Activated naive CD8-positive, alpha-beta T cell treated with anti-CD3 and anti-CD28 coated beads, Interleukin-2, amount 50 U/mL, for 24 hours (primary cell): ENCODE measurements at regions not wholly inside any gene's neighbourhood (a gene's known extent, or its start where the extent isn't known, plus 50 kb on each side); places are given as distances from the start of the nearest gene placed in this dataset.
"Not testable (repeated sequence)": the region's sequence is repeated elsewhere in the genome, so short reads cannot be mapped to it uniquely, and the experiment has no call there.

Experiments used
- ATAC-seq: fragments of 150-1000 bp; cut with Tn5 transposase; one replicate; pipeline ENCODE4 v1.10.0; 2021
- DNase-seq: peaks from one replicate; pipeline ENCODE4 v3.0.0; 2021
- H3K27ac Mint-ChIP-seq: one replicate; pipeline ENCODE4 v1.8.0; 2021; ENCODE audit warnings: mild to moderate bottlenecking, mixed read lengths
- H3K27me3 Mint-ChIP-seq: one replicate; pipeline ENCODE4 v1.8.0; 2021; ENCODE audit warnings: mixed read lengths
- H3K36me3 Mint-ChIP-seq: one replicate; pipeline ENCODE4 v1.8.0; 2021; ENCODE audit warnings: low read depth, mixed read lengths
- H3K4me1 Mint-ChIP-seq: one replicate; pipeline ENCODE4 v1.8.0; 2021; ENCODE audit warnings: mixed read lengths
- H3K4me3 Mint-ChIP-seq: one replicate; pipeline ENCODE4 v1.8.0; 2021; ENCODE audit warnings: mild to moderate bottlenecking, moderate library complexity, mixed read lengths
- H3K9me3 Mint-ChIP-seq: one replicate; pipeline ENCODE4 v1.8.0; 2021; ENCODE audit warnings: mixed read lengths

- Mint-ChIP-seq H3K27me3 (no peaks in the 10 kb centered on the region), H3K27ac (no peak overlapping the region), H3K4me1 (no peaks in the 10 kb centered on the region), H3K4me3 (no peak overlapping the region), H3K9me3 (peaks cover 19% of the 10 kb centered on the region), H3K36me3 (no peaks in the 10 kb centered on the region)
- ATAC-seq (no peak), DNase-seq (no peak)
Measured at GRCh38 chr19:27881213-27881612, 1331.7 kb downstream of the UQCRFS1 start.

- Mint-ChIP-seq H3K4me1 (no peaks in the 10 kb centered on the region), H3K27ac (no peak overlapping the region), H3K4me3 (no peak overlapping the region), H3K36me3 (peaks cover 2% of the 10 kb centered on the region), H3K9me3 (peaks cover 36% of the 10 kb centered on the region), H3K27me3 (no peaks in the 10 kb centered on the region)
- DNase-seq (no peak), ATAC-seq (no peak)
Measured at GRCh38 chr19:27876976-27877512, 1335.9 kb downstream of the UQCRFS1 start.

- Mint-ChIP-seq H3K36me3 (peaks cover 2% of the 10 kb centered on the region), H3K4me3 (no peak overlapping the region), H3K27ac (no peak overlapping the region), H3K27me3 (no peaks in the 10 kb centered on the region), H3K9me3 (peaks cover 38% of the 10 kb centered on the region), H3K4me1 (no peaks in the 10 kb centered on the region)
- no peak for ATAC-seq
- DNase-seq: no peak
Measured at GRCh38 chr19:27876489-27876888, 1336.5 kb downstream of the UQCRFS1 start.

GRCh38 chr19:27872370-27872769 lies 1340.6 kb downstream of the UQCRFS1 start:
- H3K4me1 Mint-ChIP-seq: no peaks in the 10 kb centered on the region
- no peak for DNase-seq
- H3K4me3 Mint-ChIP-seq: no peak overlapping the region
- no peak for ATAC-seq
- H3K27ac Mint-ChIP-seq: no peak overlapping the region
- H3K27me3 Mint-ChIP-seq: no peaks in the 10 kb centered on the region
- peaks cover 4% of the 10 kb centered on the region for H3K36me3 Mint-ChIP-seq
- peaks cover 39% of the 10 kb centered on the region for H3K9me3 Mint-ChIP-seq

- peaks cover 38% of the 10 kb centered on the region for H3K9me3 Mint-ChIP-seq
- no peak overlapping the region for H3K27ac Mint-ChIP-seq
- peaks cover 4% of the 10 kb centered on the region for H3K36me3 Mint-ChIP-seq
- DNase-seq: no peak
- H3K27me3 Mint-ChIP-seq: no peaks in the 10 kb centered on the region
- ATAC-seq: no peak
- no peak overlapping the region for H3K4me3 Mint-ChIP-seq
- no peaks in the 10 kb centered on the region for H3K4me1 Mint-ChIP-seq
Measured at GRCh38 chr19:27870293-27870692, 1342.7 kb downstream of the UQCRFS1 start.

GRCh38 chr19:27868007-27868406 lies 1344.9 kb downstream of the UQCRFS1 start:
- Mint-ChIP-seq H3K27me3 (no peaks in the 10 kb centered on the region), H3K36me3 (peaks cover 4% of the 10 kb centered on the region), H3K4me3 (no peak overlapping the region), H3K4me1 (no peaks in the 10 kb centered on the region), H3K9me3 (peaks cover 32% of the 10 kb centered on the region), H3K27ac (no peak overlapping the region)
- DNase-seq: no peak
- ATAC-seq: no peak

- Mint-ChIP-seq H3K4me3 (no peak overlapping the region), H3K4me1 (no peaks in the 10 kb centered on the region), H3K9me3 (peaks cover 35% of the 10 kb centered on the region), H3K27ac (no peak overlapping the region), H3K27me3 (no peaks in the 10 kb centered on the region), H3K36me3 (peaks cover 4% of the 10 kb centered on the region)
- ATAC-seq (no peak), DNase-seq (no peak)
Measured at GRCh38 chr19:27865927-27866777, 1346.8 kb downstream of the UQCRFS1 start.

- H3K27me3 Mint-ChIP-seq: no peaks in the 10 kb centered on the region
- H3K27ac Mint-ChIP-seq: no peak overlapping the region
- peaks cover 66% of the 10 kb centered on the region for H3K9me3 Mint-ChIP-seq
- H3K36me3 Mint-ChIP-seq: peaks cover 2% of the 10 kb centered on the region
- no peak for DNase-seq
- H3K4me3 Mint-ChIP-seq: no peak overlapping the region
- no peaks in the 10 kb centered on the region for H3K4me1 Mint-ChIP-seq
- no peak for ATAC-seq
Measured at GRCh38 chr19:27861411-27861975, 1351.5 kb downstream of the UQCRFS1 start.

GRCh38 chr19:27860309-27860934 lies 1352.5 kb downstream of the UQCRFS1 start:
- Mint-ChIP-seq H3K36me3 (peaks cover 2% of the 10 kb centered on the region), H3K9me3 (peaks cover 66% of the 10 kb centered on the region), H3K4me1 (no peaks in the 10 kb centered on the region)

GRCh38 chr19:27859689-27860088 lies 1353.3 kb downstream of the UQCRFS1 start:
- Mint-ChIP-seq H3K36me3 (peaks cover 2% of the 10 kb centered on the region), H3K27me3 (no peaks in the 10 kb centered on the region), H3K4me3 (no peak overlapping the region), H3K4me1 (no peaks in the 10 kb centered on the region), H3K27ac (no peak overlapping the region), H3K9me3 (peaks cover 67% of the 10 kb centered on the region)
- ATAC-seq (no peak), DNase-seq (no peak)

More at GRCh38 chr19:27860309-27860934, 1352.5 kb downstream of the UQCRFS1 start:
- H3K4me3 Mint-ChIP-seq: no peak overlapping the region
- DNase-seq (no peak), ATAC-seq (no peak)
- H3K27ac Mint-ChIP-seq: no peak overlapping the region
- H3K27me3 Mint-ChIP-seq: no peaks in the 10 kb centered on the region

- Mint-ChIP-seq H3K27me3 (no peaks in the 10 kb centered on the region), H3K36me3 (peaks cover 1% of the 10 kb centered on the region), H3K27ac (no peak overlapping the region), H3K4me3 (no peak overlapping the region), H3K9me3 (peaks cover 71% of the 10 kb centered on the region), H3K4me1 (no peaks in the 10 kb centered on the region)
- no peak for DNase-seq
- no peak for ATAC-seq
Measured at GRCh38 chr19:27858981-27859581, 1353.9 kb downstream of the UQCRFS1 start.

GRCh38 chr19:27852931-27853330 lies 1360.0 kb downstream of the UQCRFS1 start:
- not testable (repeated sequence) for H3K4me3 Mint-ChIP-seq, H3K27ac Mint-ChIP-seq, H3K27me3 Mint-ChIP-seq, H3K4me1 Mint-ChIP-seq, DNase-seq, ATAC-seq, H3K36me3 Mint-ChIP-seq
- H3K9me3 Mint-ChIP-seq: peaks cover 68% of the 10 kb centered on the region

GRCh38 chr19:27851543-27852060 lies 1361.3 kb downstream of the UQCRFS1 start:
- ATAC-seq (no peak), DNase-seq (no peak)
- H3K9me3 Mint-ChIP-seq: peaks cover 70% of the 10 kb centered on the region
- no peaks in the 10 kb centered on the region for H3K27me3 Mint-ChIP-seq
- H3K27ac Mint-ChIP-seq: no peak overlapping the region
- H3K36me3 Mint-ChIP-seq: peaks cover 16% of the 10 kb centered on the region
- no peaks in the 10 kb centered on the region for H3K4me1 Mint-ChIP-seq
- no peak overlapping the region for H3K4me3 Mint-ChIP-seq

- ATAC-seq: no peak
- Mint-ChIP-seq H3K9me3 (peaks cover 70% of the 10 kb centered on the region), H3K27me3 (no peaks in the 10 kb centered on the region), H3K4me3 (no peak overlapping the region), H3K27ac (no peak overlapping the region), H3K4me1 (no peaks in the 10 kb centered on the region), H3K36me3 (peaks cover 16% of the 10 kb centered on the region)
- DNase-seq: no peak
Measured at GRCh38 chr19:27851002-27851481, 1361.9 kb downstream of the UQCRFS1 start.
